ENCODE measurements at regions not wholly inside any gene's neighbourhood (a gene's known extent, or its start where the extent isn't known, plus 50 kb on each side); places are given as distances from the start of the nearest gene placed in this dataset.

DNA sequence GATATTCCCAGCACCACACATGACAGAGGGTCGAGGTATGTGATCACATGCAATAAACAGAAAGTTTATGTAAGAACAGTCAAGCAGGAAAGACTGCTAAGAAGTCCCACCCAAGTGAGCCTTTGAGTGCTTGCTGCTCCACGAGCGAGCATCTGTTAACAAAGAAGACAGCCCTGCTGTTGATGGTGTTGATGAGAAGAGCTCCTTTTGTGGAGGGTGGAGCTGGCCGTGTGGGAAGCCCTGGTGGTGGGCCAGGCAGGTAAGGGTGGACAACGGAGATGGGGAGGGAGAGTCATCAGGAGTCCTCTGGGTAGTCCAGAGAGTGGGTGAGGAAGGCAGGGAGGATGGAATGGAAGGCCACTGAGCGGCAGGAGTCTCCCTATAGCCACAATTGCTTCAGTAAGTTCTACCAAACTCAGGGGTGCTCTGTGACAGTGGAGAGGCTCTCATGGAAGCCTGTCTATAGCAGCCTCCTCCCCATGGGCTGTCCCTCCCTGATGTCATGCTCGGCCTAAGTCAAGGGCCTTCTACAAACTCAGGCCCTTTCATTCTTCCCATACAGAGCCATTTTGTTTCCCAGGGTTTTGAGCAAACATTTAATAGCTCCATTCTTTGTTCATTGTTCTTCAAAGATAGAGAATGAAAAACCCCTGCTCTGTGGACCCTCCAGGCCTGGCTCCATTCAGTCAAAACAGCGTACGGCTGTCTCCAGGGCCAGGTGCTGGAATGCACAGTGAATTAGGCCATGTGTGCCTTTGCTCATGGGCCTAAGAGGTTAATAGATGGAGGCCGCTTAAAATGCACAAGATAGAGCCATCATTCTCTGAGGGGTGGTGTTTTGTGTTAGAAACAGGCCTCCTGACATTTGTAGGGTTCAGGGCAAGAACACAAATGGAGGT lies 494.2 kb upstream of the RAB6C start:
- Mint-ChIP-seq H3K4me3 (no peak overlapping the region), H3K9me3 (peaks cover 8% of the 10 kb centered on the region), H3K36me3 (no peaks in the 10 kb centered on the region), H3K27me3 (ENCODE audit: low read depth) (no peaks in the 10 kb centered on the region), H3K4me1 (peaks cover 6% of the 10 kb centered on the region), H3K27ac (no peak overlapping the region)
- TF ChIP-seq JAZF1 (CRISPR knock-in tag; IDR thresholded peaks at IDR 0.05) = no peak
- TF ChIP-seq ZNF121 (CRISPR knock-in tag; IDR thresholded peaks at IDR 0.05) = no peak
- no peak for TF ChIP-seq NR1H2 (CRISPR knock-in tag; IDR thresholded peaks at IDR 0.05)
- TF ChIP-seq CREB1 (CRISPR knock-in tag; IDR thresholded peaks at IDR 0.05) = no peak
- TF ChIP-seq CBFB (CRISPR knock-in tag; IDR thresholded peaks at IDR 0.05; ENCODE audit: low read depth) = no peak
- TF ChIP-seq GTF2I (CRISPR knock-in tag; conservative IDR thresholded peaks at IDR 0.05) = no peak
- TF ChIP-seq, protein P1, sequence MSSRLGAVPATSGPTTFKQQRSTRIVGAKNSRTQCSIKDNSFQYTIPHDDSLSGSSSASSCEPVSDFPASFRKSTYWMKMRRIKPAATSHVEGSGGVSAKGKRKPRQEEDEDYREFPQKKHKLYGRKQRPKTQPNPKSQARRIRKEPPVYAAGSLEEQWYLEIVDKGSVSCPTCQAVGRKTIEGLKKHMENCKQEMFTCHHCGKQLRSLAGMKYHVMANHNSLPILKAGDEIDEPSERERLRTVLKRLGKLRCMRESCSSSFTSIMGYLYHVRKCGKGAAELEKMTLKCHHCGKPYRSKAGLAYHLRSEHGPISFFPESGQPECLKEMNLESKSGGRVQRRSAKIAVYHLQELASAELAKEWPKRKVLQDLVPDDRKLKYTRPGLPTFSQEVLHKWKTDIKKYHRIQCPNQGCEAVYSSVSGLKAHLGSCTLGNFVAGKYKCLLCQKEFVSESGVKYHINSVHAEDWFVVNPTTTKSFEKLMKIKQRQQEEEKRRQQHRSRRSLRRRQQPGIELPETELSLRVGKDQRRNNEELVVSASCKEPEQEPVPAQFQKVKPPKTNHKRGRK (CRISPR knock-in tag; IDR thresholded peaks at IDR 0.05; ENCODE audit: borderline replicate concordance) = no peak
- no peak for TF ChIP-seq FOXK1 (CRISPR knock-in tag; IDR thresholded peaks at IDR 0.05)
- TF ChIP-seq MXD4 (CRISPR knock-in tag; IDR thresholded peaks at IDR 0.05; ENCODE audit: borderline replicate concordance) = no peak
- TF ChIP-seq, protein P2, sequence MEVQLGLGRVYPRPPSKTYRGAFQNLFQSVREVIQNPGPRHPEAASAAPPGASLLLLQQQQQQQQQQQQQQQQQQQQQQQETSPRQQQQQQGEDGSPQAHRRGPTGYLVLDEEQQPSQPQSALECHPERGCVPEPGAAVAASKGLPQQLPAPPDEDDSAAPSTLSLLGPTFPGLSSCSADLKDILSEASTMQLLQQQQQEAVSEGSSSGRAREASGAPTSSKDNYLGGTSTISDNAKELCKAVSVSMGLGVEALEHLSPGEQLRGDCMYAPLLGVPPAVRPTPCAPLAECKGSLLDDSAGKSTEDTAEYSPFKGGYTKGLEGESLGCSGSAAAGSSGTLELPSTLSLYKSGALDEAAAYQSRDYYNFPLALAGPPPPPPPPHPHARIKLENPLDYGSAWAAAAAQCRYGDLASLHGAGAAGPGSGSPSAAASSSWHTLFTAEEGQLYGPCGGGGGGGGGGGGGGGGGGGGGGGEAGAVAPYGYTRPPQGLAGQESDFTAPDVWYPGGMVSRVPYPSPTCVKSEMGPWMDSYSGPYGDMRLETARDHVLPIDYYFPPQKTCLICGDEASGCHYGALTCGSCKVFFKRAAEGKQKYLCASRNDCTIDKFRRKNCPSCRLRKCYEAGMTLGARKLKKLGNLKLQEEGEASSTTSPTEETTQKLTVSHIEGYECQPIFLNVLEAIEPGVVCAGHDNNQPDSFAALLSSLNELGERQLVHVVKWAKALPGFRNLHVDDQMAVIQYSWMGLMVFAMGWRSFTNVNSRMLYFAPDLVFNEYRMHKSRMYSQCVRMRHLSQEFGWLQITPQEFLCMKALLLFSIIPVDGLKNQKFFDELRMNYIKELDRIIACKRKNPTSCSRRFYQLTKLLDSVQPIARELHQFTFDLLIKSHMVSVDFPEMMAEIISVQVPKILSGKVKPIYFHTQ (CRISPR knock-in tag; IDR thresholded peaks at IDR 0.05) = no peak
- no peak for DNase-seq (ENCODE audit: low spot score)
- ChIA-PET POLR2A (no interaction called here), CTCF (interaction anchor here (0.6 kb wide), 1 partner anchor 438 kb away, joined by 7 read pairs; no protein-coding TSS in a partner anchor)
- no peak for ATAC-seq

DNA sequence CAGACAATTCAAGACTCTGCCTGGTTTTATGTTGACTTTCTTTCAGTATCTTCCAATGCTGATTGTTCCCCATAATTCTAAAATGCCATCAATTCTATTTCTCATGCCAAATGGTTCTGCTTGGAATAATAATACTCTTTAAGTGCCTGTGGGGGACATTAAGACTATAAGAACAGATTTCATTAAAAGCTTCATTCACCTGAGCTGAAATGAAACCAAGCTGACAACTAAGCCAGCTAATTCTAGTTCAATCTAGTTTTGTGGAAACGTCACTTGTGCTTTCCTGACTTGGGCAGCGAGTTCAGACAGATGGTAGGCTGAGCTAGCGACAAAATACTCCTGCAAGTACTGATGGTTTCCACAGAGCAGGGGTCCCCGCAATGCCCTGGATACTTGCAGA lies 491.1 kb upstream of the RAB6C start:
- Mint-ChIP-seq H3K4me1 (no peaks in the 10 kb centered on the region), H3K4me3 (no peak overlapping the region), H3K27me3 (ENCODE audit: low read depth) (peaks cover 4% of the 10 kb centered on the region; the same call in 1 of the 2 replicates), H3K36me3 (no peaks in the 10 kb centered on the region), H3K9me3 (no peaks in the 10 kb centered on the region; the same call in 1 of the 2 replicates), H3K27ac (no peak overlapping the region)
- ChIA-PET CTCF (no interaction called here), POLR2A (no interaction called here)
- no peak for DNase-seq (ENCODE audit: low spot score)
- ATAC-seq = no peak
- TF ChIP-seq IRF2 (CRISPR knock-in tag; IDR thresholded peaks at IDR 0.05; ENCODE audit: borderline replicate concordance, low read depth) (no peak), JAZF1 (CRISPR knock-in tag; IDR thresholded peaks at IDR 0.05) (no peak), FOXK1 (CRISPR knock-in tag; IDR thresholded peaks at IDR 0.05) (no peak), EMX1 (CRISPR knock-in tag; IDR thresholded peaks at IDR 0.05) (no peak), RELA (CRISPR knock-in tag; IDR thresholded peaks at IDR 0.05; ENCODE audit: borderline replicate concordance) (no peak), HMGA2 (CRISPR knock-in tag; IDR thresholded peaks at IDR 0.05) (no peak), ZNF121 (CRISPR knock-in tag; IDR thresholded peaks at IDR 0.05) (no peak), SOX15 (CRISPR knock-in tag; IDR thresholded peaks at IDR 0.05) (no peak), OVOL2 (CRISPR knock-in tag; IDR thresholded peaks at IDR 0.05; ENCODE audit: borderline replicate concordance) (no peak), NR3C1 (CRISPR knock-in tag; conservative IDR thresholded peaks at IDR 0.05; ENCODE audit: low read depth) (no peak), ZNF219 (CRISPR knock-in tag; IDR thresholded peaks at IDR 0.05; ENCODE audit: borderline replicate concordance) (no peak)
- TF ChIP-seq, protein P3, sequence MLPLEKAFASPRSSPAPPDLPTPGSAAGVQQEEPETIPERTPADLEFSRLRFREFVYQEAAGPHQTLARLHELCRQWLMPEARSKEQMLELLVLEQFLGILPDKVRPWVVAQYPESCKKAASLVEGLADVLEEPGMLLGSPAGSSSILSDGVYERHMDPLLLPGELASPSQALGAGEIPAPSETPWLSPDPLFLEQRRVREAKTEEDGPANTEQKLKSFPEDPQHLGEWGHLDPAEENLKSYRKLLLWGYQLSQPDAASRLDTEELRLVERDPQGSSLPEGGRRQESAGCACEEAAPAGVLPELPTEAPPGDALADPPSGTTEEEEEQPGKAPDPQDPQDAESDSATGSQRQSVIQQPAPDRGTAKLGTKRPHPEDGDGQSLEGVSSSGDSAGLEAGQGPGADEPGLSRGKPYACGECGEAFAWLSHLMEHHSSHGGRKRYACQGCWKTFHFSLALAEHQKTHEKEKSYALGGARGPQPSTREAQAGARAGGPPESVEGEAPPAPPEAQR (CRISPR knock-in tag; IDR thresholded peaks at IDR 0.05) = no peak
- TF ChIP-seq, protein P4, sequence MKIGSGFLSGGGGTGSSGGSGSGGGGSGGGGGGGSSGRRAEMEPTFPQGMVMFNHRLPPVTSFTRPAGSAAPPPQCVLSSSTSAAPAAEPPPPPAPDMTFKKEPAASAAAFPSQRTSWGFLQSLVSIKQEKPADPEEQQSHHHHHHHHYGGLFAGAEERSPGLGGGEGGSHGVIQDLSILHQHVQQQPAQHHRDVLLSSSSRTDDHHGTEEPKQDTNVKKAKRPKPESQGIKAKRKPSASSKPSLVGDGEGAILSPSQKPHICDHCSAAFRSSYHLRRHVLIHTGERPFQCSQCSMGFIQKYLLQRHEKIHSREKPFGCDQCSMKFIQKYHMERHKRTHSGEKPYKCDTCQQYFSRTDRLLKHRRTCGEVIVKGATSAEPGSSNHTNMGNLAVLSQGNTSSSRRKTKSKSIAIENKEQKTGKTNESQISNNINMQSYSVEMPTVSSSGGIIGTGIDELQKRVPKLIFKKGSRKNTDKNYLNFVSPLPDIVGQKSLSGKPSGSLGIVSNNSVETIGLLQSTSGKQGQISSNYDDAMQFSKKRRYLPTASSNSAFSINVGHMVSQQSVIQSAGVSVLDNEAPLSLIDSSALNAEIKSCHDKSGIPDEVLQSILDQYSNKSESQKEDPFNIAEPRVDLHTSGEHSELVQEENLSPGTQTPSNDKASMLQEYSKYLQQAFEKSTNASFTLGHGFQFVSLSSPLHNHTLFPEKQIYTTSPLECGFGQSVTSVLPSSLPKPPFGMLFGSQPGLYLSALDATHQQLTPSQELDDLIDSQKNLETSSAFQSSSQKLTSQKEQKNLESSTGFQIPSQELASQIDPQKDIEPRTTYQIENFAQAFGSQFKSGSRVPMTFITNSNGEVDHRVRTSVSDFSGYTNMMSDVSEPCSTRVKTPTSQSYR (CRISPR knock-in tag; IDR thresholded peaks at IDR 0.05) = no peak
- TF ChIP-seq, protein P5, sequence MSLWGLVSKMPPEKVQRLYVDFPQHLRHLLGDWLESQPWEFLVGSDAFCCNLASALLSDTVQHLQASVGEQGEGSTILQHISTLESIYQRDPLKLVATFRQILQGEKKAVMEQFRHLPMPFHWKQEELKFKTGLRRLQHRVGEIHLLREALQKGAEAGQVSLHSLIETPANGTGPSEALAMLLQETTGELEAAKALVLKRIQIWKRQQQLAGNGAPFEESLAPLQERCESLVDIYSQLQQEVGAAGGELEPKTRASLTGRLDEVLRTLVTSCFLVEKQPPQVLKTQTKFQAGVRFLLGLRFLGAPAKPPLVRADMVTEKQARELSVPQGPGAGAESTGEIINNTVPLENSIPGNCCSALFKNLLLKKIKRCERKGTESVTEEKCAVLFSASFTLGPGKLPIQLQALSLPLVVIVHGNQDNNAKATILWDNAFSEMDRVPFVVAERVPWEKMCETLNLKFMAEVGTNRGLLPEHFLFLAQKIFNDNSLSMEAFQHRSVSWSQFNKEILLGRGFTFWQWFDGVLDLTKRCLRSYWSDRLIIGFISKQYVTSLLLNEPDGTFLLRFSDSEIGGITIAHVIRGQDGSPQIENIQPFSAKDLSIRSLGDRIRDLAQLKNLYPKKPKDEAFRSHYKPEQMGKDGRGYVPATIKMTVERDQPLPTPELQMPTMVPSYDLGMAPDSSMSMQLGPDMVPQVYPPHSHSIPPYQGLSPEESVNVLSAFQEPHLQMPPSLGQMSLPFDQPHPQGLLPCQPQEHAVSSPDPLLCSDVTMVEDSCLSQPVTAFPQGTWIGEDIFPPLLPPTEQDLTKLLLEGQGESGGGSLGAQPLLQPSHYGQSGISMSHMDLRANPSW (CRISPR knock-in tag; conservative IDR thresholded peaks at IDR 0.05; ENCODE audit: low read depth) = no peak
- TF ChIP-seq, protein P1 (CRISPR knock-in tag; IDR thresholded peaks at IDR 0.05; ENCODE audit: borderline replicate concordance) = no peak
